ENCODE measurements at regions not wholly inside any gene's neighbourhood (a gene's known extent, or its start where the extent isn't known, plus 50 kb on each side); places are given as distances from the start of the nearest gene placed in this dataset.

DNA sequence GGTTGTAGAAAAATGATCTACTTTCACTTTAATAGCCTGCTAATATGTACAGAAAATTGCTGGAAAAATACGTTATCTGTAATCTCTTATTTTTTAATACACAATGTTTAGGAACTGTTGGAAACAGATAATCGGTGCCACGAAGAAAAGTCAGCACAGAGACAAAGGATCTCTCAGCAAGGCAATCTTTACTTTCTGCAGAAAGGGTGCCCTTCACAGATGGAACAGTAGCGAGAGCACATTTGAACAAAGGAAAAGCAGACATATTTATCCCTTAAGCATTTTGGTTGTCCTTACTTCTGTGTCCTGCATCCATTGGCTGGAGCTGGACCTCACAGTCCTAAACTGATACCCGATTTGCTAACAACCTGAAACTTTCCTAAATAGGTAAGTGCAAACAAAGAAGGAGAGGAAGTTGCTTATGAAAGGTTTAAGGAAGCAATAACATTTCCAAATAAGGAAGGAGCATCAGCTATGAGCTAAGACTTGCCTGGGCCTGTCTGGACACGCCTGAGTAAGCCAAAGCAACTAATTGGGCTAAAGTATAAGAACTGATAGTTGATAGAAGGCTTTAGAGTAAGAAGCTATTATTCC lies 640.0 kb downstream of the SH2D4B start:
- no peak overlapping the region for H3K4me3 ChIP-seq (ENCODE audit: low read depth, low read length)
- DNase-seq (ENCODE audit: low read depth): no peak
- TF ChIP-seq POLR2A (IDR thresholded peaks at IDR 0.05; ENCODE audit: extremely low read depth, insufficient read length) (no peak), MYC (IDR thresholded peaks at IDR 0.05; ENCODE audit: low read depth, low read length) (no peak)
- TF ChIP-seq, protein P1, sequence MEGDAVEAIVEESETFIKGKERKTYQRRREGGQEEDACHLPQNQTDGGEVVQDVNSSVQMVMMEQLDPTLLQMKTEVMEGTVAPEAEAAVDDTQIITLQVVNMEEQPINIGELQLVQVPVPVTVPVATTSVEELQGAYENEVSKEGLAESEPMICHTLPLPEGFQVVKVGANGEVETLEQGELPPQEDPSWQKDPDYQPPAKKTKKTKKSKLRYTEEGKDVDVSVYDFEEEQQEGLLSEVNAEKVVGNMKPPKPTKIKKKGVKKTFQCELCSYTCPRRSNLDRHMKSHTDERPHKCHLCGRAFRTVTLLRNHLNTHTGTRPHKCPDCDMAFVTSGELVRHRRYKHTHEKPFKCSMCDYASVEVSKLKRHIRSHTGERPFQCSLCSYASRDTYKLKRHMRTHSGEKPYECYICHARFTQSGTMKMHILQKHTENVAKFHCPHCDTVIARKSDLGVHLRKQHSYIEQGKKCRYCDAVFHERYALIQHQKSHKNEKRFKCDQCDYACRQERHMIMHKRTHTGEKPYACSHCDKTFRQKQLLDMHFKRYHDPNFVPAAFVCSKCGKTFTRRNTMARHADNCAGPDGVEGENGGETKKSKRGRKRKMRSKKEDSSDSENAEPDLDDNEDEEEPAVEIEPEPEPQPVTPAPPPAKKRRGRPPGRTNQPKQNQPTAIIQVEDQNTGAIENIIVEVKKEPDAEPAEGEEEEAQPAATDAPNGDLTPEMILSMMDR (IDR thresholded peaks at IDR 0.05; ENCODE audit: low read depth, low read length): no peak
- TF ChIP-seq, protein P2, sequence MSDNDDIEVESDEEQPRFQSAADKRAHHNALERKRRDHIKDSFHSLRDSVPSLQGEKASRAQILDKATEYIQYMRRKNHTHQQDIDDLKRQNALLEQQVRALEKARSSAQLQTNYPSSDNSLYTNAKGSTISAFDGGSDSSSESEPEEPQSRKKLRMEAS (IDR thresholded peaks at IDR 0.05; ENCODE audit: low read depth, low read length): no peak

DNA sequence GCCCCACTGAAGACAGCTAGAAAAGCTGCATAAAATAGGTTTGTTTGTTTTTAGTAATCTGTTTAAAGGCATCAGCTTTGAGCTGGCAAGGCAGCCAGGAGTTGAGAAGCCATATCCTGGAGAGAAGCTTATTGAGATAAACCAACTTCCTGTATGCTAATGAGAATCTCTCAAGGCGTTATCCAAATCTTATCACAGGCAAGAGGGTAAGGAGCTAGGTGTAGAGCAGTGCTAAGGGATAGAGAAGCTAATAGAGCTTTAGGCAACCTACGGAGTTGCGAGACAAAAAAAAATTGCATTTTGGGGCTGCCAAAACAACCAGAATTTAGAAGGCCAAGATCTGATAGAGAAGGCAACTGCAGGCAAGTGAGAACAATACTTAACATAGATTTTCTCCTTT lies 641.6 kb downstream of the SH2D4B start:
- no peak for DNase-seq (ENCODE audit: low read depth)
- no peak overlapping the region for H3K4me3 ChIP-seq (ENCODE audit: low read depth, low read length)
- TF ChIP-seq, protein P1 (IDR thresholded peaks at IDR 0.05; ENCODE audit: low read depth, low read length): no peak
- TF ChIP-seq, protein P2 (IDR thresholded peaks at IDR 0.05; ENCODE audit: low read depth, low read length): no peak
- TF ChIP-seq MYC (IDR thresholded peaks at IDR 0.05; ENCODE audit: low read depth, low read length): no peak
- TF ChIP-seq POLR2A (IDR thresholded peaks at IDR 0.05; ENCODE audit: extremely low read depth, insufficient read length): no peak

DNA sequence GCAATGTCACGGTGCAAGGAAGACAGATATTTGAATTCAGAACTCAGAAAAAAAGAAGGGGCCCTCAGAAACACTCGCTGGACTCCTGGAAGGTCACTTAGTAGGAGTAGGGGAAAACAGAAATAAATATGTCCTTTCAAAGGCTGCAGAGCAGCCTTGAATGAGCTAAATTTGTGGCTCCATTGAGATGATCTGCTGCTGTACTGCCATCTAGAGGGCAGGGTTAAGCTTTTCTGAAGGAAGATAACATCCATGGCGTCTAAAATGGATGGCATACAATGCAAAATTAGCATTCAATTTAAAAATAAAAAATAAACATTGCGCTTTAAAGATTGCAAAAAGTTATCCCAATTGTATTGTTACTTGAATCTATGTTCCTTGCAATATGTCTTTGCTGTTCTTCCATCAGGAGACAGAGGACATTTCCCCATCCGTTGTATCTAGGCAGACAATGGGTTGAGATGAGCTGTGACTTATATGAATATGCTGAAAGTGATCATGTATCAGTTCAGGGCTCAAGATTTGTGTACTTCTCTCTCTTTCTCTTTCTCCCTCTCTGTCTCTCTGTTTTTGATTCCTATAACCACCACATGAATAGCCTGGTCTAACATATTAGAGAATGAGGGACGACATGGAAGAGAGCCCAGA lies 642.2 kb downstream of the SH2D4B start:
- no peak overlapping the region for H3K4me3 ChIP-seq (ENCODE audit: low read depth, low read length)
- TF ChIP-seq, protein P1 (IDR thresholded peaks at IDR 0.05; ENCODE audit: low read depth, low read length): peak; percentile 67
- no peak for TF ChIP-seq POLR2A (IDR thresholded peaks at IDR 0.05; ENCODE audit: extremely low read depth, insufficient read length)
- peak; percentile 54 for DNase-seq (ENCODE audit: low read depth)

DNA sequence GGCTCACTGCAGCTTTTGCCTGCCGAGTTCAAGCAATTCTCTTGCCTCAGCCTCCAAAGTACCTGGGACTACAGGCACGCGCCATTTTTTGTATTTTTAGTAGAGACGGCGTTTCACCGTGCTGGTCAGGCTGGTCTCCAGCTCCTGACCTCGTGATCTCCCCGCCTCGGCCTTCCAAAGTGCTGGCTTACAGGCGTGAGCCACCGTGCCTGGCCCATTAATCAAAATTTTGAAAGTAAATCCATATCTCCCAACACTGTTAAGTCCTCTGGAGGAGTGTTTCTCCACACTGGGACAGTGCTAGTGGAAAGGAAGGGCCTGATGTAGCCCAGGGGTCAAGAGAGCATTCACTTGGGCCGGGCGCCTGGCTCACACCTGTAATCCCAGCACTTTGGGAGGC lies 644.6 kb downstream of the SH2D4B start:
- H3K4me3 ChIP-seq (ENCODE audit: low read depth, low read length): no peak overlapping the region
- DNase-seq (ENCODE audit: low read depth): no peak
- TF ChIP-seq, protein P2 (IDR thresholded peaks at IDR 0.05; ENCODE audit: low read depth, low read length): no peak
- TF ChIP-seq MYC (IDR thresholded peaks at IDR 0.05; ENCODE audit: low read depth, low read length): no peak
- TF ChIP-seq POLR2A (IDR thresholded peaks at IDR 0.05; ENCODE audit: extremely low read depth, insufficient read length): no peak
- TF ChIP-seq, protein P1 (IDR thresholded peaks at IDR 0.05; ENCODE audit: low read depth, low read length): no peak

DNA sequence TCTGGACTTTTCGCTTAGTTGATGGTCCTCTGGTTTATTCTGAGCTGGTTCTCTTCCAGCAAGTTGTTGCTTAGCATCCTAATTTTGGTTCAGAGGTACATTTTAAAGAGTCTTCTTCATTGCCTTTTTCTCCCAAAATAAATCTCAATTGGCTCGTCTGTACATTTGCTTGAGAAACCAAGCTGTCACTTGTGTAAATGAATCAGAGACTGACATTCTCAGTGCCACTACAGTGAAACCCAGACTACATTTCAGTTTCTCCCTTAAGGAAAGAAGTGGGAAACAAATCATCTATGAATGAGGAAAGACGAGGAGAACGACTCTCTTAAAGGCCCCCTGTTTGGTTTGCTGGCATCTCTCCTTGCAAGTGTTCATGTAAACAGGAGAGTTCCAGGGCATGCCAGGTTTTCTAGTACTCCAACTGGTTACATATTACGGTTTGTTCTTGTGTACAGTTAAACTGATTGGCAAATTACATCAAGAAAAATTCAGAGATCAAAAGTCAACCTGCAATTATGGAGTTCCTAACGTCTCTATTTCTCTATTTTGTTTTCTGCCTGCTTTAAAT lies 654.6 kb downstream of the SH2D4B start:
- DNase-seq (ENCODE audit: low read depth): no peak
- no peak overlapping the region for H3K4me3 ChIP-seq (ENCODE audit: low read depth, low read length)
- TF ChIP-seq, protein P1 (IDR thresholded peaks at IDR 0.05; ENCODE audit: low read depth, low read length): no peak
- TF ChIP-seq, protein P2 (IDR thresholded peaks at IDR 0.05; ENCODE audit: low read depth, low read length): no peak
- TF ChIP-seq MYC (IDR thresholded peaks at IDR 0.05; ENCODE audit: low read depth, low read length): no peak
- no peak for TF ChIP-seq POLR2A (IDR thresholded peaks at IDR 0.05; ENCODE audit: extremely low read depth, insufficient read length)
